GM13976 (cell line): ENCODE measurements at regions not wholly inside any gene's neighbourhood (a gene's known extent, or its start where the extent isn't known, plus 50 kb on each side); places are given as distances from the start of the nearest gene placed in this dataset.
A peak's percentile ranks its signal among the peaks of the same experiment; 100 is the strongest.

Experiments used
- DNase-seq: peaks from one replicate; pipeline ENCODE4 v3.0.0; 2012; ENCODE audit warnings: low spot score
- CTCF ChIP-seq: IDR thresholded peaks from 2 replicates; pipeline ENCODE4 v1.5.1; 2012; ENCODE audit warnings: borderline replicate concordance, mild to moderate bottlenecking; ENCODE audit not compliant: insufficient read depth; ENCODE audit errors: extremely low read depth, missing control alignments, control extremely low read depth
- in situ Hi-C: fragments of 300-500 bp; cut with MboI; formaldehyde crosslinking; loops from one replicate; pipeline ENCODE4 v1.12.0; 2022; ENCODE audit warnings: low sequenced_read_pairs, mixed read lengths, inconsistent platforms; ENCODE audit not compliant: unreplicated experiment

GRCh38 chr5:89069591-89069990 is 186.6 kb upstream of the MEF2C start:
- no peak for DNase-seq
- in situ Hi-C loops, result loop anchor here (10.0 kb wide), 1 partner anchor 185 kb away; the partner anchor contains the start of gene MEF2C
- TF ChIP-seq CTCF, result no peak

DNA sequence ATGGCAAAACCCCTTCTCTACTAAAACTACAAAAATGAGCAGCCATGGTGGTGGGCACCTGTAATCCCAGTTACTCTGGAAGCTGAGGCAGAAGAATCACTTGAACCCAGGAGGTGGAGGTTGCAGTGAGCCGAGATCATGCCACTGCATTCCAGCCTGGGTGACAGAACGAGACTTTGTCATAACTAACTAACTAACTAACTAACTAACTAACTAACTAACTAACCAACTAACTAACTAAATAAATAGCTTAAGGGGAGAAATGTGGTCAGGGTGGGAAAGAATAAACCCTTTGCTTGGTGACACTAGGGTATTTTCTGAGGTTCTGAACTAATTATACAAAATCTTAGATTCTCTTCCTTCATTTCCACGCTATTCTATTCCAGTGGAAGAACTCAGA is 184.4 kb upstream of the MEF2C start:
- TF ChIP-seq CTCF, result no peak
- in situ Hi-C loops, result loop anchor here (10.0 kb wide), 1 partner anchor 183 kb away; the partner anchor contains the start of gene MEF2C
- DNase-seq, result no peak

- TF ChIP-seq CTCF, result no peak
- in situ Hi-C loops, result loop anchor here (10.0 kb wide), 1 partner anchor 181 kb away; the partner anchor contains the start of gene MEF2C
- DNase-seq, result peak; percentile 27
Measured at GRCh38 chr5:89065919-89066318, 182.9 kb upstream of the MEF2C start.

DNA sequence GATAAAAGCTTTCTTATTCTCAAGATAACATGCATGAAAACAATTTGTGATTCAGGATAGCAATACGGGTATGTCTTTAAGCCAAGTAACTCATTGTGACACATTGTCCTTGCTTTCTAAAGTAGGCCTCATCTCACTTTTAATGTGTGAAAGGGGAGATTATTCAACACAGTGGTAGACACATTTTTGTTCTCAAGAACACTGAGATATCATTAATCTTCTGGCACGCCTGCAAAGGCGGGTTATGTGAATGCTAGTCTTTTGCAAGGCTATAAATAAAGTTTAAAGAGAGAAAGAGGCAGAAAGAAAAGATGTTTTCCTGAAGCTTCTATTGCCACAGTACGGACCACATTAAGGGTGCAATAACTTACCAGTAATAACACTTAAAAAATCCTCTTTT is 181.8 kb upstream of the MEF2C start:
- no peak for TF ChIP-seq CTCF
- in situ Hi-C loops, result loop anchor here (10.0 kb wide), 1 partner anchor 180 kb away; the partner anchor contains the start of gene MEF2C

DNA sequence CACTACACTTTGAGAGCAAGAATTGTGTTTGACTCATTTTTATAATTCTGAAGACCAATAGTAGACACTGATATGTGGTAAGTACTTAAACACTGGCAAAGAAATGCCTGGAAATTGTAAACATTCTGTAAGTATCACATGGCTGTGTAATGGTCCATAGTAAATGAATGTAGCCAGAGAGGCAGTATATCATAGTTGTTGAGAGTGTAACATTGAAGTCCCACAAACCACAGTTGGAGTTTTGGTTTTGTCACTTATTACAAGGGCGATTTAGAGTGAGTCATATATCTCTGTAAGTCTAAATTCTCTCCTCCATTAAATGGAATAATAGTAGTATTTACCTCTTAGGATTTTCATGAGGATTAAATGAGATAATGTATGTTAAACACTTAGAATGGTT is 181.1 kb upstream of the MEF2C start:
- TF ChIP-seq CTCF, result no peak
- in situ Hi-C loops, result loop anchor here (10.0 kb wide), 1 partner anchor 179 kb away; the partner anchor contains the start of gene MEF2C
- DNase-seq, result no peak

More for the DNA sequence above, 181.8 kb upstream of the MEF2C start:
- DNase-seq, result no peak

DNA sequence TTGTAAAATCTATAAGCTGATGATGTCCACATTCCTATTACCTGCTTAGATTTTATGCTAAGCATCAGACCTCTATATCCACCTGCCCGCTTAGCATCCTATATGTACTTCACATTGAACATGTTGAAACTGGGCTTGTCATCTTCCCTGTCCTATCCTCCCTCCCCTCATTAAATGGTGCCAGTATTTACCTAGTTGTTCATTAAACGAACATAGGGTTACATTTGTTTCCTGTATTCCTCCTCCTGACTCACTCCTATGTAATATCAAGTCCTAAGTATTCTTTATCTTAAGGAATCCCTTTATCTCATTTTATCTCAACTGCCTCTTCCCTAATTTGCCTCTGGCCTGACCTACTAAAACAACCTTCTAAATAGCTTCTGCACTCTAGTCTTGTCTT is 177.8 kb upstream of the MEF2C start:
- DNase-seq, result no peak
- in situ Hi-C loops, result loop anchor here (10.0 kb wide), 1 partner anchor 176 kb away; the partner anchor contains the start of gene MEF2C
- TF ChIP-seq CTCF, result no peak
